Neural cell (in vitro differentiated cells): ENCODE measurements at regions not wholly inside any gene's neighbourhood (a gene's known extent, or its start where the extent isn't known, plus 50 kb on each side); places are given as distances from the start of the nearest gene placed in this dataset.

Source experiments
- H2AFZ ChIP-seq: fragments of 200-600, 300-800 bp; sonication (generic), shearing (Covaris generic); 2 replicates; pipeline ENCODE4 v1.6.0; 2014; ENCODE audit warnings: low read depth, mild to moderate bottlenecking, antibody characterized with exemption, low read length, moderate library complexity
- H3F3A ChIP-seq: fragments of 200-600 bp; shearing (Covaris generic); 2 replicates; pipeline ENCODE4 v1.6.1; 2016; ENCODE audit warnings: mild to moderate bottlenecking, moderate library complexity, mixed read lengths, antibody characterized with exemption, low read length; ENCODE audit not compliant: insufficient read depth, poor library complexity, severe bottlenecking
- H3K27ac ChIP-seq: fragments of 200-600, 300-800 bp; sonication (generic), shearing (Covaris generic); 2 replicates; pipeline ENCODE4 v1.5.1; 2014; ENCODE audit warnings: mild to moderate bottlenecking, low read length, moderate library complexity
- H3K27me3 ChIP-seq: fragments of 300-800, 200-600 bp; sonication (generic), shearing (Covaris generic); 2 replicates; pipeline ENCODE4 v1.6.0; 2014; ENCODE audit warnings: mild to moderate bottlenecking, low read depth, low read length, moderate library complexity; ENCODE audit not compliant: insufficient read depth
- H3K36me3 ChIP-seq: fragments of 300-800, 200-600 bp; sonication (generic), shearing (Covaris generic); 2 replicates; pipeline ENCODE4 v1.5.1; 2014; ENCODE audit warnings: mild to moderate bottlenecking, antibody characterized with exemption, low read length, moderate library complexity; ENCODE audit not compliant: insufficient read depth
- H3K4me2 ChIP-seq: fragments of 300-800, 200-600 bp; sonication (generic), shearing (Covaris generic); 2 replicates; pipeline ENCODE4 v1.6.0; 2014; ENCODE audit warnings: mild to moderate bottlenecking, low read length
- H3K4me3 ChIP-seq: fragments of 300-800, 200-600 bp; sonication (generic), shearing (Covaris generic); 2 replicates; pipeline ENCODE4 v1.5.1; 2014; ENCODE audit warnings: mild to moderate bottlenecking, low read length, moderate library complexity
- H3K79me2 ChIP-seq: fragments of 200-600 bp; shearing (Covaris generic); replicated peaks from 2 replicates; pipeline ENCODE4 v1.6.0; 2014; ENCODE audit warnings: mild to moderate bottlenecking, low read length, moderate library complexity; ENCODE audit not compliant: insufficient read depth
- H3K9ac ChIP-seq: fragments of 300-800, 200-600 bp; sonication (generic), shearing (Covaris generic); 2 replicates; pipeline ENCODE4 v1.6.1; 2016; ENCODE audit warnings: mild to moderate bottlenecking, low read length, mixed read lengths
- H3K9me2 ChIP-seq: fragments of 200-600 bp; shearing (Covaris generic); 2 replicates; pipeline ENCODE4 v1.6.1; 2016; ENCODE audit warnings: mild to moderate bottlenecking, low read length, mixed read lengths; ENCODE audit not compliant: insufficient read depth
- H3K9me3 ChIP-seq: fragments of 200-600, 300-800 bp; sonication (generic), shearing (Covaris generic); 2 replicates; pipeline ENCODE4 v1.6.1; 2016; ENCODE audit warnings: mild to moderate bottlenecking, mixed run types, low read length, moderate library complexity, mixed read lengths
- H4K20me1 ChIP-seq: fragments of 200-600 bp; shearing (Covaris generic); 2 replicates; pipeline ENCODE4 v1.6.1; 2016; ENCODE audit warnings: mild to moderate bottlenecking, mixed run types; ENCODE audit not compliant: insufficient read depth
- CTCF ChIP-seq: fragments of 450-650 bp; IDR thresholded peaks from 2 replicates; pipeline ENCODE4 v1.5.1; 2014; ENCODE audit warnings: antibody characterized with exemption, mild to moderate bottlenecking, moderate library complexity; ENCODE audit not compliant: poor library complexity, severe bottlenecking
- EP300 ChIP-seq: fragments of 450-650 bp; conservative IDR thresholded peaks from 2 replicates; pipeline ENCODE4 v1.6.1; 2014; ENCODE audit warnings: antibody characterized with exemption, mild to moderate bottlenecking, moderate library complexity; ENCODE audit not compliant: poor library complexity, severe bottlenecking
- EZH2 ChIP-seq: fragments of 200-600, 300-800 bp; shearing (Covaris generic), sonication (generic); IDR thresholded peaks from 2 replicates; pipeline ENCODE4 v1.6.1; 2014; ENCODE audit warnings: antibody characterized with exemption, low read length, borderline replicate concordance, mild to moderate bottlenecking; ENCODE audit not compliant: insufficient read depth, poor library complexity, severe bottlenecking
- MXI1 ChIP-seq: fragments of 450-650 bp; conservative IDR thresholded peaks from 2 replicates; pipeline ENCODE4 v1.6.1; 2014; ENCODE audit warnings: antibody characterized with exemption, mild to moderate bottlenecking; ENCODE audit not compliant: poor library complexity, severe bottlenecking
- POLR2AphosphoS5 ChIP-seq: IDR thresholded peaks from 2 replicates; pipeline ENCODE4 v1.6.1; 2012
- RAD21 ChIP-seq: fragments of 450-650 bp; conservative IDR thresholded peaks from 2 replicates; pipeline ENCODE4 v1.6.1; 2014; ENCODE audit warnings: antibody characterized with exemption, mild to moderate bottlenecking, moderate library complexity
- REST ChIP-seq: IDR thresholded peaks from 2 replicates; pipeline ENCODE4 v1.6.1; 2012; ENCODE audit warnings: borderline replicate concordance
- SMC3 ChIP-seq: fragments of 450-650 bp; conservative IDR thresholded peaks from 2 replicates; pipeline ENCODE4 v1.6.1; 2014; ENCODE audit warnings: antibody characterized with exemption, mild to moderate bottlenecking, moderate library complexity; ENCODE audit not compliant: poor library complexity
- TAF1 ChIP-seq: IDR thresholded peaks from 2 replicates; pipeline ENCODE4 v1.6.1; 2012; ENCODE audit warnings: low read depth

GRCh38 chr2:82412021-82412420, 2047.1 kb downstream of the SUCLG1 start:
- H2AFZ ChIP-seq = no peak overlapping the region
- H3K36me3 ChIP-seq = no peaks in the 10 kb centered on the region
- no peak overlapping the region for H3K4me2 ChIP-seq
- no peaks in the 10 kb centered on the region for H3K9me2 ChIP-seq
- no peak overlapping the region for H3K27ac ChIP-seq
- H3K4me3 ChIP-seq = no peak overlapping the region
- no peak overlapping the region for H3K9ac ChIP-seq
- H3K9me3 ChIP-seq = no peaks in the 10 kb centered on the region
- no peak for TF ChIP-seq RAD21
- TF ChIP-seq MXI1 = no peak
- no peak for TF ChIP-seq EZH2
- no peak for TF ChIP-seq POLR2AphosphoS5
- no peak for TF ChIP-seq SMC3
- TF ChIP-seq REST = no peak
- no peak for TF ChIP-seq CTCF
- no peak for TF ChIP-seq EP300
- TF ChIP-seq TAF1 = no peak
- no peaks in the 10 kb centered on the region for H3K79me2 ChIP-seq
- H4K20me1 ChIP-seq = no peaks in the 10 kb centered on the region
- H3F3A ChIP-seq = no peaks in the 10 kb centered on the region
- H3K27me3 ChIP-seq = no peaks in the 10 kb centered on the region

GRCh38 chr2:82411071-82411470, 2048.0 kb downstream of the SUCLG1 start:
- H3K9me3 ChIP-seq = no peaks in the 10 kb centered on the region
- TF ChIP-seq SMC3 (no peak), EP300 (no peak), TAF1 (no peak)
- no peak overlapping the region for H2AFZ ChIP-seq
- no peaks in the 10 kb centered on the region for H4K20me1 ChIP-seq
- no peaks in the 10 kb centered on the region for H3K9me2 ChIP-seq
- no peaks in the 10 kb centered on the region for H3F3A ChIP-seq
- H3K36me3 ChIP-seq = no peaks in the 10 kb centered on the region
- no peak overlapping the region for H3K4me2 ChIP-seq
- no peaks in the 10 kb centered on the region for H3K27me3 ChIP-seq
- H3K9ac ChIP-seq = no peak overlapping the region
- no peak overlapping the region for H3K27ac ChIP-seq
- no peaks in the 10 kb centered on the region for H3K79me2 ChIP-seq
- H3K4me3 ChIP-seq = no peak overlapping the region

GRCh38 chr2:82395531-82395930, 2063.5 kb downstream of the SUCLG1 start:
- H4K20me1 ChIP-seq = no peaks in the 10 kb centered on the region
- H2AFZ ChIP-seq = no peak overlapping the region
- H3K27ac ChIP-seq = no peak overlapping the region
- no peaks in the 10 kb centered on the region for H3K27me3 ChIP-seq
- H3F3A ChIP-seq = no peaks in the 10 kb centered on the region
- no peaks in the 10 kb centered on the region for H3K79me2 ChIP-seq
- no peaks in the 10 kb centered on the region for H3K9me3 ChIP-seq
- no peaks in the 10 kb centered on the region for H3K9me2 ChIP-seq
- TF ChIP-seq POLR2AphosphoS5 = no peak
- TF ChIP-seq EZH2 = no peak
- no peak for TF ChIP-seq RAD21
- TF ChIP-seq SMC3 = no peak
- TF ChIP-seq CTCF = no peak
- TF ChIP-seq MXI1 = no peak
- no peak for TF ChIP-seq REST
- TF ChIP-seq TAF1 = no peak
- TF ChIP-seq EP300 = no peak
- H3K9ac ChIP-seq = no peak overlapping the region
- no peak overlapping the region for H3K4me3 ChIP-seq
- H3K4me2 ChIP-seq = no peak overlapping the region
- H3K36me3 ChIP-seq = no peaks in the 10 kb centered on the region
